ENCODE measurements at regions not wholly inside any gene's neighbourhood (a gene's known extent, or its start where the extent isn't known, plus 50 kb on each side); places are given as distances from the start of the nearest gene placed in this dataset.

GRCh38 chr3:106030627-106030963, 161.8 kb upstream of the CBLB start:
- TF ChIP-seq CTCF (IDR thresholded peaks at IDR 0.05) (no peak), POLR2A (IDR thresholded peaks at IDR 0.05) (no peak)
